Stomach (tissue), 8 donors: ENCODE measurements at regions not wholly inside any gene's neighbourhood (a gene's known extent, or its start where the extent isn't known, plus 50 kb on each side); places are given as distances from the start of the nearest gene placed in this dataset.
A peak's percentile ranks its signal among the peaks of the same experiment; 100 is the strongest.

ENCODE experiments used
- DNase-seq, 2 donors: peaks; one replicate each; pipeline versions ENCODE4 v3.0.0 to v3.0.0-alpha.2; 2013 to 2019
- H3K27ac ChIP-seq, 5 donors: fragments of 200-600 bp in 4 of 5; sonication (generic) in 4 of 5; one replicate each; pipeline ENCODE4 v1.5.1; 2013 to 2019; ENCODE audit warnings: mild to moderate bottlenecking in 1 of 5, moderate library complexity in 1 of 5
- H3K27me3 ChIP-seq, 3 donors: fragments of 200-600 bp; sonication (generic); one replicate each; pipeline ENCODE4 v1.5.1; 2017 to 2019; ENCODE audit warnings: mixed run types in 1 of 3
- H3K36me3 ChIP-seq, 4 donors: fragments of 200-600 bp; sonication (generic); 1 replicate in 3 of 4; 2 replicates in 1 of 4; pipeline ENCODE4 v1.5.1; 2016 to 2019
- H3K4me1 ChIP-seq, 4 donors: fragments of 200-600 bp; sonication (generic); one replicate each; pipeline ENCODE4 v1.5.1; 2016 to 2019
- H3K4me3 ChIP-seq, 4 donors: fragments of 200-600 bp; sonication (generic) in 3 of 4; one replicate each; pipeline ENCODE4 v1.5.1; 2016 to 2019; ENCODE audit warnings: mild to moderate bottlenecking in 1 of 4
- H3K9me3 ChIP-seq, 4 donors: fragments of 200-600 bp; sonication (generic); one replicate each; pipeline ENCODE4 v1.5.1; 2016 to 2019
- CTCF ChIP-seq, 7 experiments: fragments of 450-650 bp in 4 of 7; fragments of 200-600 bp in 3 of 7; sonication (generic) in 3 of 7; IDR thresholded peaks; one replicate each; pipeline ENCODE4 v1.5.1; 2016 to 2019; ENCODE audit warnings: antibody characterized with exemption in 7 of 7, control low read depth in 2 of 7, mild to moderate bottlenecking in 1 of 7
- EP300 ChIP-seq: sonication (generic); formaldehyde crosslinking; IDR thresholded peaks from one replicate; pipeline ENCODE4 v1.6.1; 2017; ENCODE audit warnings: antibody characterized with exemption
- POLR2A ChIP-seq, 4 donors: fragments of 450-650 bp; IDR thresholded peaks; one replicate each; pipeline ENCODE4 v1.6.1; 2016; ENCODE audit warnings: antibody characterized with exemption in 4 of 4, control low read depth in 2 of 4, mild to moderate bottlenecking in 1 of 4, moderate library complexity in 1 of 4
- POLR2AphosphoS5 ChIP-seq, 3 donors: sonication (generic); formaldehyde crosslinking; IDR thresholded peaks; one replicate each; pipeline ENCODE4 v1.6.1; 2016; ENCODE audit warnings: antibody characterized with exemption in 3 of 3
- WGBS, 5 donors: extraction: QIAGEN DNeasy Blood & Tissue Kit in 3 of 5; methylation state at CpG; one replicate each; pipeline versions ENCODE4 v1.1.5 to v1.1.7; 2013 to 2018; 5-methylcytosine and 5-hydroxymethylcytosine counted together
- intact Hi-C: fragments of 100-400 bp; cut with DNase I; formaldehyde crosslinking; loops from one replicate; pipeline ENCODE4 v1.15.1; 2023; ENCODE audit warnings: low total_unique reads
- donor health status: healthy with polysubstance abuse.
- donor health status: Bipolar disorder and iron deficiency.
- donor health status: healthy.

- TF ChIP-seq CTCF (IDR thresholded peaks at IDR 0.05) (no peak), EP300 (no peak), POLR2AphosphoS5 (IDR thresholded peaks at IDR 0.05) (no peak), POLR2A (IDR thresholded peaks at IDR 0.05) (no peak)
- WGBS, 5 donors = 73 to 91% (median 82%) methylated on average over 6 of the region's 6 CpGs
- H3K4me3 ChIP-seq = no peak overlapping the region
- no peak overlapping the region for H3K27ac ChIP-seq
- no peak for DNase-seq
- peaks cover 0 to 8% (median 0%) of the 10 kb centered on the region in 4 donors for H3K9me3 ChIP-seq
- H3K27me3 ChIP-seq = no peaks in the 10 kb centered on the region
- H3K36me3 ChIP-seq = no peaks in the 10 kb centered on the region
- peaks cover 0 to 15% (median 4%) of the 10 kb centered on the region in 4 donors for H3K4me1 ChIP-seq
- intact Hi-C loops = loop anchor here (10.0 kb wide), 1 partner anchor 64 kb away; no protein-coding TSS in a partner anchor
Measured at GRCh38 chrX:39750256-39750790, 347.4 kb downstream of the BCOR start.

GRCh38 chrX:39750848-39751247, 346.9 kb downstream of the BCOR start:
- intact Hi-C loops = loop anchor here (10.0 kb wide), 1 partner anchor 64 kb away; no protein-coding TSS in a partner anchor
- H3K27ac ChIP-seq = no peak overlapping the region
- H3K36me3 ChIP-seq = no peaks in the 10 kb centered on the region
- no peak for TF ChIP-seq POLR2AphosphoS5 (IDR thresholded peaks at IDR 0.05)
- no peak for TF ChIP-seq POLR2A (IDR thresholded peaks at IDR 0.05)
- TF ChIP-seq EP300 = no peak
- TF ChIP-seq CTCF (IDR thresholded peaks at IDR 0.05) = no peak
- WGBS, 5 donors = 65 to 85% (median 78%) methylated on average over 4 to 6 of the region's 6 CpGs
- H3K4me1 ChIP-seq = peaks cover 0 to 18% (median 7%) of the 10 kb centered on the region in 4 donors
- no peaks in the 10 kb centered on the region for H3K27me3 ChIP-seq
- H3K4me3 ChIP-seq = no peak overlapping the region
- H3K9me3 ChIP-seq = peaks cover 0 to 8% (median 0%) of the 10 kb centered on the region in 4 donors
- no peak for DNase-seq

- Histone ChIP-seq H3K36me3 (no peaks in the 10 kb centered on the region), H3K4me1 (peaks cover 0 to 23% (median 15%) of the 10 kb centered on the region in 4 donors), H3K9me3 (peaks cover 0 to 8% (median 0%) of the 10 kb centered on the region in 4 donors), H3K4me3 (no peak overlapping the region), H3K27ac (peak overlapping the region in 2 of 5 donors; percentile 49 to 57), H3K27me3 (no peaks in the 10 kb centered on the region)
- DNase-seq = peak; percentile 32 to 78
- intact Hi-C loops = loop anchor here (10.0 kb wide), 1 partner anchor 62 kb away; no protein-coding TSS in a partner anchor
- no peak for TF ChIP-seq CTCF (IDR thresholded peaks at IDR 0.05)
- TF ChIP-seq POLR2A (IDR thresholded peaks at IDR 0.05) = no peak
- no peak for TF ChIP-seq EP300
- no peak for TF ChIP-seq POLR2AphosphoS5 (IDR thresholded peaks at IDR 0.05)
- 52 to 82% (median 63%) methylated on average over 9 of the region's 9 CpGs for WGBS, 5 donors
Measured at GRCh38 chrX:39752815-39753214, 344.9 kb downstream of the BCOR start.

GRCh38 chrX:39753293-39753996, 344.3 kb downstream of the BCOR start:
- H3K4me1 ChIP-seq = peaks cover 0 to 23% (median 15%) of the 10 kb centered on the region in 4 donors
- peak overlapping the region in 2 of 5 donors; percentile 49 to 57 for H3K27ac ChIP-seq
- no peak overlapping the region for H3K4me3 ChIP-seq
- WGBS, 5 donors = 74 to 84% (median 81%) methylated on average over 8 of the region's 8 CpGs
- peak; percentile 46 to 68 for DNase-seq
- no peaks in the 10 kb centered on the region for H3K36me3 ChIP-seq
- TF ChIP-seq POLR2A (IDR thresholded peaks at IDR 0.05) (no peak), CTCF (IDR thresholded peaks at IDR 0.05) (no peak), POLR2AphosphoS5 (IDR thresholded peaks at IDR 0.05) (no peak), EP300 (no peak)
- intact Hi-C loops = loop anchor here (10.0 kb wide), 1 partner anchor 61 kb away; no protein-coding TSS in a partner anchor
- no peaks in the 10 kb centered on the region for H3K27me3 ChIP-seq
- H3K9me3 ChIP-seq = peaks cover 0 to 8% (median 0%) of the 10 kb centered on the region in 4 donors
